IMR-90 (cell line): ENCODE measurements at regions not wholly inside any gene's neighbourhood (a gene's known extent, or its start where the extent isn't known, plus 50 kb on each side); places are given as distances from the start of the nearest gene placed in this dataset.
"Not testable (repeated sequence)": the region's sequence is repeated elsewhere in the genome, so short reads cannot be mapped to it uniquely, and the experiment has no call there.

Experiments
- ATAC-seq: fragments of 200-7000 bp; cut with Tn5 transposase; 2 replicates; pipeline ENCODE4 v1.9.1; 2020; ENCODE audit warnings: low read depth, mild to moderate bottlenecking, moderate library complexity
- BruUV-seq: library from RNA; stranded (reverse); fragments of 400-500 nt; replicated peaks from 2 replicates; lab custom pipeline; 2021; lab: Mats Ljungman, UMichigan
- CTCF ChIA-PET: fragments of 300-600 bp; formaldehyde crosslinking; extraction: SDS; loops from one replicate; lab custom pipeline; 2021; ENCODE audit warnings: antibody characterized with exemption; lab: Yijun Ruan, JAX
- POLR2A ChIA-PET: fragments of 300-600 bp; sonication (Branson Sonifier 250); formaldehyde crosslinking; loops from one replicate; lab custom pipeline; 2022; ENCODE audit warnings: antibody characterized with exemption; ENCODE audit not compliant: unreplicated experiment; lab: Charles Lee
- DNase-seq: peaks from one replicate; pipeline ENCODE4 v3.0.0; 2013
- H2AFZ ChIP-seq: replicated peaks from 2 replicates; pipeline ENCODE3; 2013; ENCODE audit warnings: low read length, mild to moderate bottlenecking; ENCODE audit not compliant: poor library complexity
- H2AK5ac ChIP-seq: 2 replicates; pipeline ENCODE4 v1.6.1; 2013; ENCODE audit warnings: low read depth, low read length, inconsistent platforms
- H2AK9ac ChIP-seq: replicated peaks from 2 replicates; pipeline ENCODE3; 2013; ENCODE audit warnings: mild to moderate bottlenecking, low read depth, low read length, moderate library complexity; ENCODE audit not compliant: poor library complexity
- H2BK120ac ChIP-seq: 2 replicates; pipeline ENCODE4 v1.6.1; 2013; ENCODE audit warnings: low read depth, low read length, inconsistent platforms
- H2BK15ac ChIP-seq: 3 replicates; pipeline ENCODE4 v1.6.1; 2013; ENCODE audit warnings: low read depth, low read length, inconsistent platforms
- H2BK20ac ChIP-seq: 2 replicates; pipeline ENCODE4 v1.6.1; 2013; ENCODE audit warnings: low read depth, mild to moderate bottlenecking, inconsistent platforms, low read length, moderate library complexity
- H2BK5ac ChIP-seq: 2 replicates; pipeline ENCODE4 v1.6.1; 2013; ENCODE audit warnings: mild to moderate bottlenecking, low read depth, low read length, inconsistent platforms; ENCODE audit not compliant: poor library complexity, severe bottlenecking
- H3K14ac ChIP-seq: replicated peaks from 2 replicates; pipeline ENCODE4 v1.6.1; 2013; ENCODE audit warnings: low read depth, low read length, inconsistent platforms
- H3K18ac ChIP-seq: 2 replicates; pipeline ENCODE4 v1.6.1; 2013; ENCODE audit warnings: low read depth, low read length, control low read depth
- H3K23ac ChIP-seq: 2 replicates; pipeline ENCODE4 v1.6.1; 2013; ENCODE audit warnings: low read depth, low read length, inconsistent platforms
- H3K27ac ChIP-seq: 2 replicates; pipeline ENCODE4 v1.5.1; 2013; ENCODE audit warnings: mild to moderate bottlenecking, control low read depth, low read length; ENCODE audit not compliant: insufficient read depth
- H3K27me3 ChIP-seq: 2 replicates; pipeline ENCODE4 v1.6.1; 2013; ENCODE audit warnings: low read length; ENCODE audit not compliant: control insufficient read depth, insufficient read depth
- H3K36me3 ChIP-seq: 2 replicates; pipeline ENCODE4 v1.6.1; 2013; ENCODE audit warnings: low read length, mixed read lengths; ENCODE audit not compliant: control insufficient read depth, insufficient read depth
- H3K4ac ChIP-seq: 2 replicates; pipeline ENCODE4 v1.6.1; 2013; ENCODE audit warnings: low read depth, low read length, inconsistent platforms
- H3K4me1 ChIP-seq: 2 replicates; pipeline ENCODE4 v1.6.1; 2013; ENCODE audit warnings: low read length, mixed read lengths; ENCODE audit not compliant: control insufficient read depth, insufficient read depth
- H3K4me2 ChIP-seq: 2 replicates; pipeline ENCODE4 v1.6.1; 2013; ENCODE audit warnings: low read depth, mild to moderate bottlenecking, control low read depth, low read length, moderate library complexity
- H3K4me3 ChIP-seq: 2 replicates; pipeline ENCODE4 v1.5.1; 2013; ENCODE audit warnings: low read depth, mild to moderate bottlenecking, control low read depth, low read length, moderate library complexity; ENCODE audit not compliant: insufficient read depth
- H3K56ac ChIP-seq: 2 replicates; pipeline ENCODE4 v1.6.1; 2013; ENCODE audit warnings: low read length, inconsistent platforms; ENCODE audit not compliant: insufficient read depth; ENCODE audit errors: extremely low read depth
- H3K79me1 ChIP-seq, 2 experiments: 2 replicates each; pipeline ENCODE4 v1.6.1; 2013; ENCODE audit warnings: low read length in 2 of 2, inconsistent platforms in 1 of 2, low read depth in 1 of 2
- H3K9ac ChIP-seq: 2 replicates; pipeline ENCODE4 v1.6.1; 2013; ENCODE audit warnings: low read depth, low read length, control low read depth
- H3K9me1 ChIP-seq: 2 replicates; pipeline ENCODE4 v1.6.1; 2013; ENCODE audit warnings: low read length, inconsistent platforms; ENCODE audit not compliant: insufficient read depth
- H3K9me3 ChIP-seq: 2 replicates; pipeline ENCODE4 v1.6.1; 2013; ENCODE audit warnings: low read length; ENCODE audit not compliant: control insufficient read depth, insufficient read depth
- H4K20me1 ChIP-seq: 2 replicates; pipeline ENCODE4 v1.6.1; 2013; ENCODE audit warnings: low read length, inconsistent platforms; ENCODE audit not compliant: insufficient read depth
- H4K5ac ChIP-seq: 2 replicates; pipeline ENCODE4 v1.6.1; 2013; ENCODE audit warnings: mild to moderate bottlenecking, low read depth, low read length, control low read depth
- H4K8ac ChIP-seq, 2 experiments: 2 replicates each; pipeline ENCODE4 v1.6.1; 2013; ENCODE audit warnings: low read depth in 2 of 2, low read length in 2 of 2, control low read depth in 1 of 2, inconsistent platforms in 1 of 2
- H4K91ac ChIP-seq: 2 replicates; pipeline ENCODE4 v1.6.1; 2013; ENCODE audit warnings: low read depth, low read length, inconsistent platforms; ENCODE audit not compliant: insufficient read depth
- WGBS, 2 experiments: methylation state at CpG; one replicate each; pipeline versions ENCODE4 v1.1.5 to v1.1.7; 2013; ENCODE audit warnings: missing lambda C conversion rate in 2 of 2; ENCODE audit not compliant: insufficient read length in 1 of 2; ENCODE audit errors: extremely low coverage in 2 of 2; 5-methylcytosine and 5-hydroxymethylcytosine counted together
- dilution Hi-C: fragments of 300-500 bp; cut with HindIII; formaldehyde crosslinking; loops from one replicate; pipeline ENCODE4 v1.14.3; 2018; ENCODE audit warnings: low sequenced_read_pairs; ENCODE audit not compliant: unreplicated experiment
- in situ Hi-C: fragments of 300-500 bp; cut with MboI; formaldehyde crosslinking; loops from 3 replicates; pipeline ENCODE4 v1.14.3; 2019; ENCODE audit warnings: low sequenced_read_pairs, inconsistent platforms, mixed read lengths
- intact Hi-C: fragments of 100-400 bp; cut with micrococcal nuclease; formaldehyde crosslinking; loops from 2 replicates; pipeline ENCODE4 v1.10.0; 2022

GRCh38 chr9:63328313-63328712 lies 1956.7 kb downstream of the FOXD4L5 start:
- H3K4me1 ChIP-seq, H3K4me3 ChIP-seq, POLR2A ChIA-PET, H3K18ac ChIP-seq, CTCF ChIA-PET, H3K36me3 ChIP-seq, H3K14ac ChIP-seq, H3K9me1 ChIP-seq, H4K20me1 ChIP-seq, H3K79me1 ChIP-seq, ATAC-seq, H2BK120ac ChIP-seq, DNase-seq, dilution Hi-C loops, H4K8ac ChIP-seq, H2BK5ac ChIP-seq, H3K23ac ChIP-seq, H2BK15ac ChIP-seq, H3K27me3 ChIP-seq, H2AFZ ChIP-seq, BruUV-seq, H3K9ac ChIP-seq, H3K4me2 ChIP-seq, H2BK20ac ChIP-seq, H4K5ac ChIP-seq, H3K9me3 ChIP-seq, intact Hi-C loops, H3K27ac ChIP-seq, H3K56ac ChIP-seq, in situ Hi-C loops, H2AK5ac ChIP-seq, H3K4ac ChIP-seq, H2AK9ac ChIP-seq, H4K91ac ChIP-seq: not testable (repeated sequence)
- WGBS, 2 experiments: no CpG with 5 or more reads among the region's 6 CpGs

- in situ Hi-C loops, H2AK9ac ChIP-seq, dilution Hi-C loops, H3K9me3 ChIP-seq, H3K23ac ChIP-seq, POLR2A ChIA-PET, H3K4me1 ChIP-seq, H4K8ac ChIP-seq, BruUV-seq, ATAC-seq, H2BK20ac ChIP-seq, H3K9me1 ChIP-seq, intact Hi-C loops, DNase-seq, H2AFZ ChIP-seq, H3K56ac ChIP-seq, H2BK5ac ChIP-seq, H3K14ac ChIP-seq, H3K36me3 ChIP-seq, H3K27me3 ChIP-seq, H4K20me1 ChIP-seq, H2AK5ac ChIP-seq, H4K5ac ChIP-seq, H3K79me1 ChIP-seq, H2BK15ac ChIP-seq, H3K4ac ChIP-seq, H3K4me2 ChIP-seq, H3K9ac ChIP-seq, H2BK120ac ChIP-seq, H3K4me3 ChIP-seq, CTCF ChIA-PET, H4K91ac ChIP-seq, H3K18ac ChIP-seq, H3K27ac ChIP-seq: not testable (repeated sequence)
- WGBS, 2 experiments: 88% methylated on average over 2 of the region's 3 CpGs; no CpG with 5 or more reads in 1 of the 2 experiments
These were observed 1957.8 kb downstream of the FOXD4L5 start for GRCh38 chr9:63327211-63327610.
